ENCODE measurements at regions not wholly inside any gene's neighbourhood (a gene's known extent, or its start where the extent isn't known, plus 50 kb on each side); places are given as distances from the start of the nearest gene placed in this dataset.

DNA sequence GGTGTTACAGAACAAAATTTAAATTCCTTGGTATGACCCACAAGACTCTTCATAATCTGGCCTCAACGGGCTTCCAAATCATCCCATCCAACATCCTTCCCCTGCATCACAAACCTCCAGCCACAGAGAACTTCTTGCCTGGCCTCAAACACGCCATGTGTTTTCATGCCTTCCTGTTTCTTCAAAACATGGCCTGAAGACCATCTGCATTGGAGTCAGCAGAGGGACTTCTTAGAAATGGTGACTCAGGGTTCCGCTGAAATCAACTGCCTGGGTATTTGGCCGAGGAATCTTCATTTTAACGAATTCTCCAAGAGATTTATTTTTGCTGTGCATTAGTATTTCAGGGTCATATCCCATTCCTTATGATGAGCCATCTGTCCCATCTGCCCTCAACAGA, 138.1 kb upstream of the RAP2B start:
- H3K4me3 ChIP-seq = no peak overlapping the region
- 61 to 78% methylated on average over 5 of the region's 5 CpGs for WGBS, 2 donors
- intact Hi-C loops (cut with DNase I) = no loop called here

DNA sequence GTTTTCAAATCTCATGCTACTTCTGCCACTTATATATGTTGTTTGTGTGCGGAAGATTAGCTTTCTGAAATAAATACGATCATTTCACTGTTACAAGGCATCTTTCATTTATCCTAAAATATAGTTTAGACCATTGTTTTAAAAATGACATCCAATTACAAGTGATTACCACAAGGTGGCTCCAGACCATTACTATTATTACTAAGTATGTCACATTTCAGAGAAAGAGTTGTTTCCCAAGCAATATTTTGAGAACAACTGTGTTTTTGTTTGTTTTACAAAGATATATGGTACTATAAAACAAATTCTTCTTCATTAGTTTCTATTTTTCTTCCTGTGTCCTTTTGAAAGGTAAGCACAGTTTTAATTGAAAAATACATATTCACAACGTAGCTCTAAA, 136.0 kb upstream of the RAP2B start:
- Histone ChIP-seq H3K4me3 (no peak overlapping the region), H3K27me3 (no peaks in the 10 kb centered on the region), H3K4me1 (no peaks in the 10 kb centered on the region), H3K36me3 (replicated peaks in 1 of 2; ENCODE audit: insufficient read depth in 1 of 2, low read depth in 2 of 2) (no peaks in the 10 kb centered on the region), H3K9me3 (no peaks in the 10 kb centered on the region), H3K27ac (no peak overlapping the region)
- ATAC-seq = no peak
- intact Hi-C loops (cut with DNase I) = no loop called here
- no peak for TF ChIP-seq POLR2A (IDR thresholded peaks at IDR 0.05)
- TF ChIP-seq, protein P1, sequence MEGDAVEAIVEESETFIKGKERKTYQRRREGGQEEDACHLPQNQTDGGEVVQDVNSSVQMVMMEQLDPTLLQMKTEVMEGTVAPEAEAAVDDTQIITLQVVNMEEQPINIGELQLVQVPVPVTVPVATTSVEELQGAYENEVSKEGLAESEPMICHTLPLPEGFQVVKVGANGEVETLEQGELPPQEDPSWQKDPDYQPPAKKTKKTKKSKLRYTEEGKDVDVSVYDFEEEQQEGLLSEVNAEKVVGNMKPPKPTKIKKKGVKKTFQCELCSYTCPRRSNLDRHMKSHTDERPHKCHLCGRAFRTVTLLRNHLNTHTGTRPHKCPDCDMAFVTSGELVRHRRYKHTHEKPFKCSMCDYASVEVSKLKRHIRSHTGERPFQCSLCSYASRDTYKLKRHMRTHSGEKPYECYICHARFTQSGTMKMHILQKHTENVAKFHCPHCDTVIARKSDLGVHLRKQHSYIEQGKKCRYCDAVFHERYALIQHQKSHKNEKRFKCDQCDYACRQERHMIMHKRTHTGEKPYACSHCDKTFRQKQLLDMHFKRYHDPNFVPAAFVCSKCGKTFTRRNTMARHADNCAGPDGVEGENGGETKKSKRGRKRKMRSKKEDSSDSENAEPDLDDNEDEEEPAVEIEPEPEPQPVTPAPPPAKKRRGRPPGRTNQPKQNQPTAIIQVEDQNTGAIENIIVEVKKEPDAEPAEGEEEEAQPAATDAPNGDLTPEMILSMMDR (IDR thresholded peaks at IDR 0.05) = peak in 6 of 7 experiments; percentile 19 to 49 (median 42)
- 43 to 47% methylated on average over 3 of the region's 3 CpGs for WGBS, 2 donors
- no peak for DNase-seq

More for the DNA sequence above, 138.1 kb upstream of the RAP2B start:
- no peak overlapping the region for H3K27ac ChIP-seq
- no peaks in the 10 kb centered on the region for H3K27me3 ChIP-seq
- DNase-seq (no peak), ATAC-seq (no peak)
- TF ChIP-seq, protein P1 (IDR thresholded peaks at IDR 0.05) = no peak
- no peak for TF ChIP-seq POLR2A (IDR thresholded peaks at IDR 0.05)
- H3K9me3 ChIP-seq = no peaks in the 10 kb centered on the region
- H3K4me1 ChIP-seq = no peaks in the 10 kb centered on the region
- no peaks in the 10 kb centered on the region for H3K36me3 ChIP-seq (replicated peaks in 1 of 2; ENCODE audit: insufficient read depth in 1 of 2, low read depth in 2 of 2)

DNA sequence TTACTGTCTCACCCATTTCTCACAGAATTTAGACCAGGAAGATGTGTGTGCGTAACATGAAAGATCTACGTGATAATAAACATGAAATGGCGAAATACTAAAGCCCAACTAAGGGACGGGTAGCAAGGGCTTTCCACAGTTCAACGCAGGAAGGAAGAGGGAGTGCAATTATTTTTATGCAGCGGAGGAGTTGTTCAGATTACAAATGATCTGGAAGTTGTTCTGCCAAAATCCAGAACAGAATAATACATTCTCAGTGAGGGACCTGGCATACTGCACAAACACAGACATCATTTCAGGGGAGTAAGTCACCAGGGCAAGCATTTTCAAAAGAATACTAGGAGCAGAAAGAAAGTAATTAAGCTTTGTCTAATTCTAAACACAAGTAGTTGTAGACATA, 133.6 kb upstream of the RAP2B start:
- H3K36me3 ChIP-seq (replicated peaks in 1 of 2; ENCODE audit: insufficient read depth in 1 of 2, low read depth in 2 of 2) = no peaks in the 10 kb centered on the region
- no peak overlapping the region for H3K27ac ChIP-seq
- DNase-seq (no peak), ATAC-seq (no peak)
- H3K27me3 ChIP-seq = no peaks in the 10 kb centered on the region
- TF ChIP-seq POLR2A (IDR thresholded peaks at IDR 0.05) = no peak
- TF ChIP-seq, protein P1 (IDR thresholded peaks at IDR 0.05) = no peak
- H3K4me3 ChIP-seq = no peak overlapping the region
- H3K4me1 ChIP-seq = no peaks in the 10 kb centered on the region
- no peaks in the 10 kb centered on the region for H3K9me3 ChIP-seq
- intact Hi-C loops (cut with DNase I) = no loop called here
- 46% methylated on average over 6 of the region's 6 CpGs for WGBS, 2 donors

DNA sequence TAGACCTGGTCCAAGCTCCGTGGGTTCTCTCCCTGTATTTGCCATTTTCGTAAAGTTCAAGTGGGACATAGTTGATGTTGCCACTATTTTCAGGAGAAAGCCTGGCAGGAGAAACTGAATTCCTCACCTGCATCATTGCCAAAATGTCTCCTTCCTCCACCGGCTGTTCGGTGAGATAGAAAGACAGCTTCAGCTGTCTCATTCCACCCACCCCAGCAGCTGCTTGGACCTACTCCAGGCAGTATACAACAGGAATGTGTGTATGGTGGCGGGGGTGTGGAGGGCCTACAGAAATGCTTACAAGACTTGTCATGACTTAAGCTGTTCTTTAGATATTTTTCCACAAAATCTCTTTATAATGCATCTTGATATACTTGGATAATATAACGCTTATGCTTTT, 132.7 kb upstream of the RAP2B start:
- Histone ChIP-seq H3K9me3 (no peaks in the 10 kb centered on the region), H3K4me1 (no peaks in the 10 kb centered on the region), H3K36me3 (replicated peaks in 1 of 2; ENCODE audit: insufficient read depth in 1 of 2, low read depth in 2 of 2) (no peaks in the 10 kb centered on the region), H3K27ac (no peak overlapping the region), H3K27me3 (no peaks in the 10 kb centered on the region), H3K4me3 (no peak overlapping the region)
- DNase-seq (no peak), ATAC-seq (no peak)
- 63 to 68% methylated on average over 6 of the region's 6 CpGs for WGBS, 2 donors
- TF ChIP-seq, protein P1 (IDR thresholded peaks at IDR 0.05) = no peak
- no peak for TF ChIP-seq POLR2A (IDR thresholded peaks at IDR 0.05)
- intact Hi-C loops (cut with DNase I) = no loop called here

DNA sequence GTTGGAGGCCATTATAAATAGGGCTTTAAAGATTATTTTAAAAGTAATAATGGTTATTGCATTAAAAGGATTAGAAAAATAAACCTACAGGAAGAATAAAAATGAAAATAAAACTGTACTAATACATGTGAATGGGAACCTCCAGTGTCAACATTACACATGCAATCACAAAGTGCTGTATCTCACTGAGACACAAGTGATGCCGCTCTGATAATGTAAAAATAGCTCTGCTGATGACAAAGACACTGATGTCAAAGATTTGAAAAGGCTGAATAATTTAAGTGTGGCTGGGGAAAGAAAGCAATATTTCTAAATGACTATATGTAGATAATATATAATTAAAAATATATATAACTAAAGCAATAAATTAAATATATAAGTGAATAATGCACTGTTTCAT, 129.1 kb upstream of the RAP2B start:
- no peak for ATAC-seq
- intact Hi-C loops (cut with DNase I) = no loop called here
- 92 to 96% methylated on average over 1 of the region's 1 CpG for WGBS, 2 donors

More for the DNA sequence above, 129.1 kb upstream of the RAP2B start:
- H3K4me3 ChIP-seq = no peak overlapping the region
- H3K27ac ChIP-seq = no peak overlapping the region
- no peaks in the 10 kb centered on the region for H3K4me1 ChIP-seq
- no peaks in the 10 kb centered on the region for H3K36me3 ChIP-seq (replicated peaks in 1 of 2; ENCODE audit: insufficient read depth in 1 of 2, low read depth in 2 of 2)
- no peak for TF ChIP-seq POLR2A (IDR thresholded peaks at IDR 0.05)
- TF ChIP-seq, protein P1 (IDR thresholded peaks at IDR 0.05) = no peak
- no peak for DNase-seq
- H3K27me3 ChIP-seq = no peaks in the 10 kb centered on the region
- no peaks in the 10 kb centered on the region for H3K9me3 ChIP-seq
